K562 (cell line): ENCODE measurements at regions not wholly inside any gene's neighbourhood (a gene's known extent, or its start where the extent isn't known, plus 50 kb on each side); places are given as distances from the start of the nearest gene placed in this dataset.

ENCODE experiments used
- ATAC-seq: fragments of 200-7000 bp; cut with Tn5 transposase; 3 replicates; pipeline ENCODE4 v1.9.1; 2020; ENCODE audit warnings: moderate library complexity
- BruUV-seq: library from RNA; stranded (reverse); fragments of 400-500 nt; replicated peaks from 2 replicates; lab custom pipeline; 2021; lab: Mats Ljungman, UMichigan
- CTCF ChIA-PET: fragments of 300-600 bp; formaldehyde crosslinking; extraction: SDS; loops from one replicate; lab custom pipeline; 2021; ENCODE audit warnings: low intra/inter-chr PET ratio; lab: Yijun Ruan, JAX
- POLR2A ChIA-PET: fragments of 300-600, 350-650 bp; sonication (Branson Sonifier 250); formaldehyde crosslinking; extraction: SDS; loops from one replicate; lab custom pipeline; 2021; ENCODE audit warnings: antibody characterized with exemption, inconsistent platforms; lab: Yijun Ruan, JAX
- DNase-seq, 4 experiments: peaks; one replicate each; pipeline versions ENCODE4 v3.0.0 to v3.0.0-alpha.2; 2011 to 2018; ENCODE audit warnings: low spot score in 3 of 4, mixed read lengths in 3 of 4; ENCODE audit errors: extremely low read depth in 1 of 4
- FAIRE-seq: peaks from 2 replicates; lab custom pipeline; 2011; peaks lifted over from hg19 to GRCh38; lab: Jason Lieb, UNC
- H2AFZ ChIP-seq: 2 replicates; pipeline ENCODE4 v1.6.0; 2011; ENCODE audit warnings: low read depth, low read length, control low read depth, inconsistent platforms
- H3K27ac ChIP-seq: fragments of 200-600 bp; 3 replicates; pipeline ENCODE4 v1.8.0; 2011; ENCODE audit warnings: low read depth, mild to moderate bottlenecking, control low read depth, inconsistent platforms, low read length, moderate library complexity, mixed read lengths; ENCODE audit errors: extremely low read depth
- H3K27me3 ChIP-seq, 2 experiments: fragments of 300-600 bp in 1 of 2; 2 replicates in 1 of 2; 3 replicates in 1 of 2; pipeline versions ENCODE4 v1.6.0 to v1.8.0; 2011; ENCODE audit warnings: inconsistent platforms in 2 of 2, low read length in 2 of 2, mild to moderate bottlenecking in 1 of 2, mixed read lengths in 1 of 2, moderate library complexity in 1 of 2; ENCODE audit not compliant: control insufficient read depth in 2 of 2, insufficient read depth in 2 of 2
- H3K36me3 ChIP-seq: fragments of 300-600 bp; 3 replicates; pipeline ENCODE4 v1.8.0; 2011; ENCODE audit warnings: mild to moderate bottlenecking, low read length, inconsistent platforms; ENCODE audit not compliant: control insufficient read depth, insufficient read depth
- H3K4me1 ChIP-seq, 2 experiments: fragments of 200-600 bp in 1 of 2; replicated peaks in 1 of 2; 2 replicates in 1 of 2; 3 replicates in 1 of 2; pipeline versions ENCODE4 v1.5.1 to v1.8.0; 2011; ENCODE audit warnings: inconsistent platforms in 2 of 2, low read length in 2 of 2, mild to moderate bottlenecking in 1 of 2, mixed read lengths in 1 of 2, moderate library complexity in 1 of 2; ENCODE audit not compliant: control insufficient read depth in 2 of 2, insufficient read depth in 2 of 2
- H3K4me2 ChIP-seq: 2 replicates; pipeline ENCODE4 v1.6.1; 2011; ENCODE audit warnings: low read length, control low read depth, inconsistent platforms, mixed read lengths; ENCODE audit not compliant: insufficient read depth
- H3K4me3 ChIP-seq: fragments of 200-600 bp; sonication (generic), shearing (Covaris generic); 2 replicates; pipeline ENCODE4 v1.5.1; 2016; ENCODE audit warnings: control low read depth, inconsistent platforms
- H3K79me2 ChIP-seq: fragments of 200-600 bp; 3 replicates; pipeline ENCODE4 v1.8.0; 2011; ENCODE audit warnings: low read length, inconsistent platforms; ENCODE audit not compliant: control insufficient read depth, insufficient read depth
- H3K9ac ChIP-seq, 2 experiments: 2 replicates each; pipeline versions ENCODE4 v1.6.0 to v1.6.1; 2011; ENCODE audit warnings: low read depth in 2 of 2, low read length in 2 of 2, control low read depth in 1 of 2, inconsistent platforms in 1 of 2, mild to moderate bottlenecking in 1 of 2, mixed read lengths in 1 of 2; ENCODE audit not compliant: insufficient read depth in 1 of 2
- H3K9me1 ChIP-seq: one replicate; pipeline ENCODE4 v1.6.0; 2011; ENCODE audit warnings: inconsistent platforms, mild to moderate bottlenecking, low read length, moderate library complexity; ENCODE audit not compliant: control insufficient read depth, insufficient read depth
- H3K9me3 ChIP-seq: replicated peaks from 2 replicates; pipeline ENCODE4 v1.5.1; 2011; ENCODE audit warnings: low read depth, low read length, inconsistent platforms; ENCODE audit not compliant: control insufficient read depth, insufficient read depth
- H4K20me1 ChIP-seq: replicated peaks from 2 replicates; pipeline ENCODE4 v1.6.1; 2011; ENCODE audit warnings: low read length, inconsistent platforms, mixed read lengths; ENCODE audit not compliant: control insufficient read depth, insufficient read depth
- CSDE1 ChIP-seq, 2 experiments: fragments of 450-650 bp; IDR thresholded peaks; 2 replicates each; pipeline ENCODE4 v1.6.1; 2016; ENCODE audit warnings: mild to moderate bottlenecking in 1 of 2
- ELF1 ChIP-seq: fragments of 200-800 bp; sonication (Bioruptor generic); IDR thresholded peaks from 2 replicates; pipeline ENCODE4 v1.6.1; 2016; ENCODE audit warnings: missing genetic modification characterization, missing compliant biosample characterization
- MBD2 ChIP-seq: sonication (generic); IDR thresholded peaks from 2 replicates; pipeline ENCODE4 v1.6.1; 2016; ENCODE audit warnings: low read depth, borderline replicate concordance
- NR2C2 ChIP-seq, 2 experiments: fragments of 200-800 bp in 1 of 2; sonication (Bioruptor generic) in 1 of 2; sonication (generic) in 1 of 2; formaldehyde crosslinking in 1 of 2; IDR thresholded peaks; 2 replicates each; pipeline versions ENCODE4 v1.6.1 to v1.8.0; 2016 to 2022; ENCODE audit warnings: mild to moderate bottlenecking in 1 of 2, missing compliant biosample characterization in 1 of 2, missing genetic modification characterization in 1 of 2, missing genetic modification reagents in 1 of 2
- TBP ChIP-seq: optimal IDR thresholded peaks from 2 replicates; pipeline ENCODE3; 2011; ENCODE audit warnings: low read depth, low read length, improper control_type of control experiment
- U2AF1 ChIP-seq: fragments of 200-400 bp; formaldehyde crosslinking; optimal IDR thresholded peaks from 2 replicates; pipeline ENCODE3; 2017; ENCODE audit warnings: mild to moderate bottlenecking, low read depth, low read length, moderate library complexity
- ZBTB26 ChIP-seq: fragments of 450-650 bp; formaldehyde crosslinking; IDR thresholded peaks from 2 replicates; pipeline ENCODE4 v1.4.0; 2022; ENCODE audit warnings: missing genetic modification characterization
- ZNF551 ChIP-seq: fragments of 250-450 bp; sonication (Bioruptor Pico); IDR thresholded peaks from 2 replicates; pipeline ENCODE4 v1.5.0; 2021; ENCODE audit warnings: mild to moderate bottlenecking, moderate library complexity
- ZNF586 ChIP-seq: fragments of 450-650 bp; formaldehyde crosslinking; conservative IDR thresholded peaks from 2 replicates; pipeline ENCODE4 v1.4.0; 2020; ENCODE audit warnings: mild to moderate bottlenecking, moderate library complexity
- WGBS: fragments of 100-300 bp; shearing (Covaris generic); methylation state at CpG from one replicate; pipeline ENCODE4 v1.1.6; 2016; ENCODE audit warnings: low coverage, mixed read lengths; ENCODE audit not compliant: insufficient coverage; ENCODE audit errors: missing lambda C conversion rate; 5-methylcytosine and 5-hydroxymethylcytosine counted together
- in situ Hi-C: fragments of 300-500 bp; cut with MboI; formaldehyde crosslinking; loops from 4 replicates; pipeline ENCODE4 v1.15.0; 2018; ENCODE audit warnings: inconsistent platforms, mixed read lengths
- intact Hi-C: fragments of 100-400 bp; cut with micrococcal nuclease; formaldehyde crosslinking; loops from 2 replicates; pipeline ENCODE4 v1.14.2; 2022
- TF ChIP-seq, protein P1 (sequence below): IDR thresholded peaks from 2 replicates; pipeline ENCODE4 v1.6.1; 2012; ENCODE audit warnings: low read depth, low read length, improper control_type of control experiment, borderline replicate concordance
- TF ChIP-seq, protein P2 (sequence below): fragments of 250-450 bp; sonication (Bioruptor Pico); IDR thresholded peaks from 2 replicates; pipeline ENCODE4 v1.5.0; 2020; ENCODE audit warnings: mild to moderate bottlenecking

- Histone ChIP-seq H3K27me3 (peaks cover 0 to 7% of the 10 kb centered on the region in 2 experiments; a peak in 2 of 5 replicates), H3K4me1 (no peaks in the 10 kb centered on the region), H3K9me1 (no peaks in the 10 kb centered on the region), H2AFZ (no peak overlapping the region), H4K20me1 (no peaks in the 10 kb centered on the region), H3K9me3 (no peaks in the 10 kb centered on the region), H3K36me3 (no peaks in the 10 kb centered on the region), H3K9ac (no peak overlapping the region), H3K4me2 (no peak overlapping the region), H3K79me2 (no peaks in the 10 kb centered on the region), H3K27ac (no peak overlapping the region), H3K4me3 (no peak overlapping the region)
- ATAC-seq (no peak), DNase-seq (no peak), FAIRE-seq (no peak)
- ChIA-PET CTCF (no interaction called here), POLR2A (interaction anchor here (0.6 kb wide), 1 partner anchor 110 kb away, joined by 3 read pairs; no protein-coding TSS in a partner anchor)
- intact Hi-C loops (no loop called here), in situ Hi-C loops (no loop called here)
- BruUV-seq: no TSS peak
- TF ChIP-seq NR2C2 (CRISPR knock-in tag; IDR thresholded peaks at IDR 0.05): no peak
- TF ChIP-seq NR2C2 (tag; IDR thresholded peaks at IDR 0.05): no peak
- no peak for TF ChIP-seq TBP
- TF ChIP-seq ELF1 (tag): no peak
- no peak for TF ChIP-seq MBD2
- TF ChIP-seq, protein P1, sequence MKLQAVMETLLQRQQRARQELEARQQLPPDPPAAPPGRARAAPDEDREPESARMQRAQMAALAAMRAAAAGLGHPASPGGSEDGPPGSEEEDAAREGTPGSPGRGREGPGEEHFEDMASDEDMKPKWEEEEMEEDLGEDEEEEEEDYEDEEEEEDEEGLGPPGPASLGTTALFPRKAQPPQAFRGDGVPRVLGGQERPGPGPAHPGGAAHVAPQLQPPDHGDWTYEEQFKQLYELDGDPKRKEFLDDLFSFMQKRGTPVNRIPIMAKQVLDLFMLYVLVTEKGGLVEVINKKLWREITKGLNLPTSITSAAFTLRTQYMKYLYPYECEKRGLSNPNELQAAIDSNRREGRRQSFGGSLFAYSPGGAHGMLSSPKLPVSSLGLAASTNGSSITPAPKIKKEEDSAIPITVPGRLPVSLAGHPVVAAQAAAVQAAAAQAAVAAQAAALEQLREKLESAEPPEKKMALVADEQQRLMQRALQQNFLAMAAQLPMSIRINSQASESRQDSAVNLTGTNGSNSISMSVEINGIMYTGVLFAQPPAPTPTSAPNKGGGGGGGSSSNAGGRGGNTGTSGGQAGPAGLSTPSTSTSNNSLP: no peak
- no peak for TF ChIP-seq ZBTB26
- TF ChIP-seq, protein P2, sequence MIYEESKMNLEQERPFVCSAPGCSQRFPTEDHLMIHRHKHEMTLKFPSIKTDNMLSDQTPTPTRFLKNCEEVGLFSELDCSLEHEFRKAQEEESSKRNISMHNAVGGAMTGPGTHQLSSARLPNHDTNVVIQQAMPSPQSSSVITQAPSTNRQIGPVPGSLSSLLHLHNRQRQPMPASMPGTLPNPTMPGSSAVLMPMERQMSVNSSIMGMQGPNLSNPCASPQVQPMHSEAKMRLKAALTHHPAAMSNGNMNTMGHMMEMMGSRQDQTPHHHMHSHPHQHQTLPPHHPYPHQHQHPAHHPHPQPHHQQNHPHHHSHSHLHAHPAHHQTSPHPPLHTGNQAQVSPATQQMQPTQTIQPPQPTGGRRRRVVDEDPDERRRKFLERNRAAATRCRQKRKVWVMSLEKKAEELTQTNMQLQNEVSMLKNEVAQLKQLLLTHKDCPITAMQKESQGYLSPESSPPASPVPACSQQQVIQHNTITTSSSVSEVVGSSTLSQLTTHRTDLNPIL (CRISPR knock-in tag): no peak
- TF ChIP-seq U2AF1: no peak
- TF ChIP-seq ZNF586 (CRISPR knock-in tag): no peak
- no peak for TF ChIP-seq ZNF551 (CRISPR knock-in tag)
- no peak for TF ChIP-seq CSDE1 (IDR thresholded peaks at IDR 0.05)
- 0% methylated on average over 3 of the region's 3 CpGs for WGBS
These were observed 203.2 kb downstream of the ANKRD60 start for GRCh38 chr20:58025233-58025632.
